ENCODE measurements at regions not wholly inside any gene's neighbourhood (a gene's known extent, or its start where the extent isn't known, plus 50 kb on each side); places are given as distances from the start of the nearest gene placed in this dataset.

DNA sequence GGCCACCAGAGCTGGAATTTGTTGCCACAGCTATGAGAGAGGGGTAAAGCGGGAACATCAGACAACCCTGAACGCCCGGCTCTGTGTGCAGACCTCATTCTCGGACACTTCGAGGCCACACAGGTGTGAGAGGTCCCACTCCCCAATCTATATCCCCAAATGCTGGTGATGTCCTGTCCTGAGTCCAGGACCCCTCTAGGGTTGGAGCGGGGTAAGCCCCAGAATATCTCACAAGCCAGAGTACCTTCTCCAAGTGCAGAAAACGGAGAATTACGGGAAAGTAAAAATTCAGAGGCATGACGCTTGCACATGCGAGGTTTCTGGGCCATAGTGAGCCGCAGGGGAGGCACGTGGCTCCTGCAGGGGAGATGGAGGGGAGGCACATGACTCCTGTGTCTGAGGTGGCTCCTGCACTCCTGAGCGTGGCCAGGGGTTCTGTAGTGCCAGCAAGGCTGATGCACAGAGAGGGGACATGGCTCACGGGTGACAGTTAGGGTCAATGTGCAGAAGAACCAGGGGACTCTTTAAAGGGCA lies 248.0 kb downstream of the RBFOX3 start:
- Mint-ChIP-seq H3K9me3 (no peaks in the 10 kb centered on the region), H3K27me3 (peaks cover 14% of the 10 kb centered on the region), H3K4me3 (no peak overlapping the region), H3K27ac (no peak overlapping the region), H3K36me3 (ENCODE audit: low read depth) (no peaks in the 10 kb centered on the region), H3K4me1 (ENCODE audit: low read depth) (no peaks in the 10 kb centered on the region)

DNA sequence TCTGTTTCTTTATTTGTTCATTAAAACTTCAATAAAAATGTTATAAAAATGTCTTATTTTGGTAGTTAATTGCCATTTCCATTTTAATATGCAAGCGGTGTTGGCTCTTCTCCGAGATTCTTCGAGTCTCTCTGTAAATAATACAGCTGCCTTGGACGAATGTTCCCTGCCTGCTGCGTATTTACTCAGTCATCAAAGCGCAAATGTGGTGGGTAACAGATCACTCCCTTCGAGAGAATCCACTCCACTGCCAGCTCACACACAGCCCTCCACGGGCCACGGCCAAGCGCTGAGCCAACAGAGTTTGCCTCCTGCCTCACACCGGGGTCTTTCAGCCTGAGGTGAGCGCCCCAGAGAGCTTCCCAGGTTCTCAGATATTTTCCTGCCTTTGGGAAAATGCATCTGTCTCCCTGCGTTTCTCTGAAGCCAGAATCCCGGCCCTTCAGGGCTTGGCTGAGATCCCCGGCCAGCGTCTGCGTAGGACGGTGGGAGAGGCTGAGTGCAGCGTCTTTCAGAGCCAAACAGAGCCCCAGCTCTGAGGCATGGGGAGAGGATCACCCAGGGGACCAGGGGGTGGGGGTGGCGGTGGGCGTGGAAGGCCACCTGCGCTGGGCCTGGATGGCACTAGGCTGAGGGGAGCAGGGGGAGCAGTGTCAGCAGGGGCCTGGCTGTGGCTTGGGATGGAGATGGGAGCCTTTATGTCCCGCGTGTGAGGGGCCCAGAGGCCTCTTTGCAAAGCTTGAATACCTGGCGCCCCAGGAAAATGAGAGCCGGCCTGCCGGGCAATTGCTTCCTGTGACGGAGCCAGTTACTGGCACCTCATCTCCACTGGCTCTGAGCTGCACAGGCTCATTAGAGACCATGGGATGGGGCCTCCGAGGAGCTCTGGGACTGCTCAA lies 248.7 kb downstream of the RBFOX3 start:
- Mint-ChIP-seq H3K27me3 (peaks cover 11% of the 10 kb centered on the region), H3K4me1 (ENCODE audit: low read depth) (no peaks in the 10 kb centered on the region)

DNA sequence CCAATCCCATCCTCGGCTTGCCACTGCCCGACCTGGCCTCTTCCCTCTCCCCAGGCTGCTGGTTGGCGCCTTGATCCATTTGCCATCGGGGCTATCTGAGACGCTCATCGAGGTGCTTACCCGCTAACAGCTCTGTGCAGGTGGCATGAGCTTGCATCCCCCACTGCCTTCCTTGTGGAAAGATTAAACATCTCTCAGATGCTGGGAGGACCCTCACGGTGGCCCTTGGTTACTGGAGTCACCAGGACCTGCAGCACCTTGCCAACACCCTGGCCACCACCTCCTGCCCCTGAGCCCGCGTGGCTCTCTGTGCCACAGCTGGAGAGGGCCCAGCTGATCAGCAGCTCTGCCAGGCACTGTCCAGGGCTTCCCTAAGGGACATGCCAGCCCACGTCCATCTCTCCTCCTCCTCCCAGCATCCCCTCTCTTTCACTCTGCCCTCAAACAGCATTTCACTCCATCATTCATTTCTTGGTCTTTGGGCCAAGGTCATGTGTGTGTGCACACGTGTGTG lies 249.6 kb downstream of the RBFOX3 start:
- no peak overlapping the region for H3K4me3 Mint-ChIP-seq
- H3K4me1 Mint-ChIP-seq (ENCODE audit: low read depth) = no peaks in the 10 kb centered on the region
- H3K9me3 Mint-ChIP-seq = no peaks in the 10 kb centered on the region
- H3K27me3 Mint-ChIP-seq = peaks cover 14% of the 10 kb centered on the region
- H3K27ac Mint-ChIP-seq = no peak overlapping the region
- H3K36me3 Mint-ChIP-seq (ENCODE audit: low read depth) = no peaks in the 10 kb centered on the region

More for the DNA sequence above, 248.7 kb downstream of the RBFOX3 start:
- Mint-ChIP-seq H3K4me3 (no peak overlapping the region), H3K27ac (no peak overlapping the region), H3K9me3 (no peaks in the 10 kb centered on the region), H3K36me3 (ENCODE audit: low read depth) (no peaks in the 10 kb centered on the region)

DNA sequence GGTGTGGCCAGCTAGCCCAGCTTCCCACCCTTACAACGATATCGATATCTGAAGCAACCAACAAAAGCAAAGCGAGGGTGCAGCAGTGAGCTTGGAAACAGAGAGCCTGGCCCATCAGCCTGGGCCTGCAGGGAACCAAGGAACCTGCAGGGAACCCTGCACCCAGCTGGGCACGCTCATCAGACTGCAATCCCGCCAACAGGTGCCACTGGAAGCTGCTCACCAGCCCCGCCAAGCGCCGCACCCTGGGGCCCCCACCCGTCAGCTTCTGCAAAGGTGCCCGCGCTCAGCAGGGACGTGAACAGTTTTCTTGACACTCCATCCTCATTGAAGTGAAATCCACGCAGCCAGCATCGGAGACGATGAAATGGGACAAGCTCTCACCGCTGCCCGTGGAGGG lies 250.7 kb downstream of the RBFOX3 start:
- no peak overlapping the region for H3K27ac Mint-ChIP-seq
- H3K4me3 Mint-ChIP-seq = no peak overlapping the region
- H3K36me3 Mint-ChIP-seq (ENCODE audit: low read depth) = no peaks in the 10 kb centered on the region
- no peaks in the 10 kb centered on the region for H3K4me1 Mint-ChIP-seq (ENCODE audit: low read depth)
- no peaks in the 10 kb centered on the region for H3K9me3 Mint-ChIP-seq
- peaks cover 19% of the 10 kb centered on the region for H3K27me3 Mint-ChIP-seq

DNA sequence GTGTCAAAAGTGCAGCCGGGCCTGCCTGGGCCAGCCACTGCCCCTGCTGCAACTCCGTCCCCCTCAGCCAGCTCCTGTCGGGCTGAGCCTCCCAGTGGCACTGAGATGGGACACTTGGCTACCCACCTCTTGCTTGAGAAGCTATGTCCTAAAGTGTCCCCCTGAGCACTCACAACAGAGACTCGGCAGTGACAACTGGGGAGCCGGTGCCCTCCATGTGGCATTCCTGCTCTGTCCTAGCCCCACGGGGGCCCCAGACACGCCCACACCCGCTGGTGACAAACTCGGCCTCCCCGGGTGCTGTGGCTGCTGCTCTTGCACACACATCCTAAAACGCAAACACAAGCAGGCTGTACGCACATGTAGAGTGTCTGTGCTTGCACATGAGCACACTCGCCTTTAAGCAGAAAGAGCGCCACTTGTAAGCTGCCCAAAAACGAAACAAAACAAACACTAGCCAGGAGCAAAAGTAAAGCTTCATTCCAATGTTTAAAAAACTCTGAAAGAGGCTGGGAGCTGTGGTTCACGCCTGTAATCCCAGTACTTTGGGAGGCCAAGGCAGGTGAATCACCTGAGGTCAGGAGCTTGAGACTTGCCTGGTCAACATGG lies 253.9 kb downstream of the RBFOX3 start:
- Mint-ChIP-seq H3K27ac (no peak overlapping the region), H3K4me1 (ENCODE audit: low read depth) (no peaks in the 10 kb centered on the region), H3K36me3 (ENCODE audit: low read depth) (no peaks in the 10 kb centered on the region), H3K27me3 (peaks cover 23% of the 10 kb centered on the region), H3K4me3 (no peak overlapping the region), H3K9me3 (peaks cover 5% of the 10 kb centered on the region)

DNA sequence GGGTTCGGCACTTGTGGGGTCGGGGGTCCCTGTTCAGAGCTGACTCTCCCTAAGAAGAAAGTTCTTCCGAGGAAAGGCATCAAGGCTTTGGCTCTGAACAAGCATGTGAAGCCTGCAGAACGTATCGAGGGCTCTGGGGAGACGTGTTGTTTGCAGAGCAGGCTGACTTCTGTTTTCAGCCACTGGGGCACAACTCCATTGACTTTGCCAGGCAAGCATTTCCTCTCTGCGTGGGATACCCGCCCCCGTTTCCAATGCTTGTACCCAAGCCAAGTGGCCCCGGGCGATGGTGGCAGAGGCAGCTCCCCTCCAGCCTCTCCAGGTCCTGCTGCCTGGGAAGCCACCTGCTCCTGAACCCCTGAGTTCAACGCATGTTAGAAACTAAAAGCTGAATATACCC lies 255.7 kb downstream of the RBFOX3 start:
- H3K9me3 Mint-ChIP-seq = peaks cover 9% of the 10 kb centered on the region
- H3K27ac Mint-ChIP-seq = no peak overlapping the region
- peaks cover 31% of the 10 kb centered on the region for H3K27me3 Mint-ChIP-seq
- H3K4me3 Mint-ChIP-seq = no peak overlapping the region
- no peaks in the 10 kb centered on the region for H3K4me1 Mint-ChIP-seq (ENCODE audit: low read depth)
- H3K36me3 Mint-ChIP-seq (ENCODE audit: low read depth) = no peaks in the 10 kb centered on the region

DNA sequence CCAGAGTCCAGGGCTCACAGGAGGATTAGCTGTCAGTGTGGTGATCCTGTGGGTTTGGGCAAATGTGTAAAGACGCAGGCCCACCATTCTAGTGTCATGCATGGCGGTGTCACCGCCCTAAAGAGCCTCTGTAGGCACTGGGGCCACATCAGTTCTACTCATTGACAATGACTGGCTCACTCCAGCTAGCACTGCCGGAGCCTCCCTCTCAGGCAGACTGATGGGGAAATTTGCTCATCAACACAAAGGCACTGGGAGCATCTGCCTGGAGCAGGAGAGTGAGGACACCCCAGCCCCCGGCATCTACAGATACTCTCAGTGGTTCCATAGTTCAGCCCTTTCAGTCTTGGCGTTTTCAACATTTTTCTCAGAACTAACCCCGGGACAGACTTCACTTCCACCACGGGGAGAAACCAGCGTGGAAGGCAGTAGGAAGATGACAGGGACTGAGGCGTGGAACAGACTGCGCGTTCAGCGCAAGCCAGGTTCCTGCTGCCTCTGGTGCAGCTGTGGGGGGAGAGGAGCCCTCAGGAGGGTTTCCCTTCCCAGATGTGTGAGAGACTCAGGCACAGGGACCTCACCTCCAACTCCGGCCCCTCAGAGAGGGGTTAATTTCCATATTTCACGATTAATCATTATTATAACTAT lies 256.6 kb downstream of the RBFOX3 start:
- Mint-ChIP-seq H3K27me3 (peaks cover 32% of the 10 kb centered on the region), H3K36me3 (ENCODE audit: low read depth) (no peaks in the 10 kb centered on the region), H3K27ac (no peak overlapping the region)

DNA sequence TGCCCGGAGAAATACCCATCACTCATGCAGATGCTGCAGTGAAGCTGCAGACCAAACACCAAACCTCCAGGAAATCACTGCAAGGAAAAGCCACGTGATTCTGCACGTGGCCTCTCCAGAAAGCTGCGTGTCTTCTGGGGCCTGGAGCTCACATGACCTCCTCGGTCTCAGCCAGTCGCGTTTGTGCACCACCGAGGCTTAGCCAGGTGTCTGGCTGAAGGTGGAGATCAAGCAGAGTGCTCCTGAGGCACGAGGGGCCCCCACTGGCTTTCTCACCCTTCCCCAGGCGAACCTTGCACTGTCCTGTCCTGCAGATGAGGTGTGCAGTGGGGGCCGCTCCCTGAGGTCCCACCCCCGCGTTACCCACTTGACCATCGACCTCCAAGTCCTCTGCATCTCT lies 257.3 kb downstream of the RBFOX3 start:
- Mint-ChIP-seq H3K27ac (no peak overlapping the region), H3K4me3 (no peak overlapping the region), H3K9me3 (peaks cover 9% of the 10 kb centered on the region), H3K36me3 (ENCODE audit: low read depth) (no peaks in the 10 kb centered on the region), H3K27me3 (peaks cover 37% of the 10 kb centered on the region), H3K4me1 (ENCODE audit: low read depth) (no peaks in the 10 kb centered on the region)

More for the DNA sequence above, 256.6 kb downstream of the RBFOX3 start:
- Mint-ChIP-seq H3K4me1 (ENCODE audit: low read depth) (no peaks in the 10 kb centered on the region), H3K4me3 (no peak overlapping the region), H3K9me3 (peaks cover 9% of the 10 kb centered on the region)

DNA sequence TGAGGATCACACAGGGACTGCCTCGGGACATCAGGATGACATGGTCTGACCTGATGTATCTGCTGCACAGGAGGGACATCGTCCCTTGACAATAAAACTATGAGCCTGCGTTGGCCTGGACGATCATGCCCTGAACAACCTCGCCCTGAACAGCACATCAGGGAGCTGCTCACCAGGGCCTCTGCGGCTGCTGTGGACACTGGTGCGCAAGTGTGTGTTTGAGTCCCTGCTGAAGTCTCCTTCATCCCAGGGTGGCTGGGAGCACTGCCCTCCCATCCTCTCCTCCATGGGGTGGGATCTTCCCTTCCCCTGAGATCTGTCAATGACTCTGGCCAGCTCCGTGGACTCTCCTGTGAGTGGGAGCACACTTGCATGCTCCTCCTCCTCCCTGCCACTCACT lies 257.8 kb downstream of the RBFOX3 start:
- Mint-ChIP-seq H3K9me3 (peaks cover 9% of the 10 kb centered on the region), H3K36me3 (ENCODE audit: low read depth) (no peaks in the 10 kb centered on the region), H3K4me3 (no peak overlapping the region), H3K27ac (no peak overlapping the region), H3K4me1 (ENCODE audit: low read depth) (no peaks in the 10 kb centered on the region), H3K27me3 (peaks cover 35% of the 10 kb centered on the region)

DNA sequence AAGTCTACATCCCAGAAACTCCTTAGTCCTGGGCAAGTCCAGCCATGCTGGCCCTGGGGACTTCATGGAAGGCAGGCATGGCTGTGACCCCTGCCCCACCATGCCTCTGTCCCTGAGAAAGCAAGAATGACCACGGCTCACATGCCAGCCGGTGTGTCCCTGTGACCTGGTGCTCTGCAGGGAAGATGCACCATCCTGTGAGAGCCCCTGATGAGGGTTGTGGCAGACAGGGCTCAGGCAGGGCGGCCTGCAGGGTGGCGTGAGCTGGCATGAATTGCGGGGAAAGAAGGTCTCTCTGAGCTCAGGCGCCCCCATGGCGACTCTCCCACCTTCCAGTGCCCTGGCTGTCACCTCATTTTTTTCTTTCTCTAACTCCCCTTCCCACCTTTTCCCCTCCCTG lies 260.3 kb downstream of the RBFOX3 start:
- Mint-ChIP-seq H3K9me3 (peaks cover 9% of the 10 kb centered on the region), H3K27ac (no peak overlapping the region), H3K4me1 (ENCODE audit: low read depth) (no peaks in the 10 kb centered on the region), H3K36me3 (ENCODE audit: low read depth) (no peaks in the 10 kb centered on the region), H3K4me3 (no peak overlapping the region), H3K27me3 (peaks cover 38% of the 10 kb centered on the region)

DNA sequence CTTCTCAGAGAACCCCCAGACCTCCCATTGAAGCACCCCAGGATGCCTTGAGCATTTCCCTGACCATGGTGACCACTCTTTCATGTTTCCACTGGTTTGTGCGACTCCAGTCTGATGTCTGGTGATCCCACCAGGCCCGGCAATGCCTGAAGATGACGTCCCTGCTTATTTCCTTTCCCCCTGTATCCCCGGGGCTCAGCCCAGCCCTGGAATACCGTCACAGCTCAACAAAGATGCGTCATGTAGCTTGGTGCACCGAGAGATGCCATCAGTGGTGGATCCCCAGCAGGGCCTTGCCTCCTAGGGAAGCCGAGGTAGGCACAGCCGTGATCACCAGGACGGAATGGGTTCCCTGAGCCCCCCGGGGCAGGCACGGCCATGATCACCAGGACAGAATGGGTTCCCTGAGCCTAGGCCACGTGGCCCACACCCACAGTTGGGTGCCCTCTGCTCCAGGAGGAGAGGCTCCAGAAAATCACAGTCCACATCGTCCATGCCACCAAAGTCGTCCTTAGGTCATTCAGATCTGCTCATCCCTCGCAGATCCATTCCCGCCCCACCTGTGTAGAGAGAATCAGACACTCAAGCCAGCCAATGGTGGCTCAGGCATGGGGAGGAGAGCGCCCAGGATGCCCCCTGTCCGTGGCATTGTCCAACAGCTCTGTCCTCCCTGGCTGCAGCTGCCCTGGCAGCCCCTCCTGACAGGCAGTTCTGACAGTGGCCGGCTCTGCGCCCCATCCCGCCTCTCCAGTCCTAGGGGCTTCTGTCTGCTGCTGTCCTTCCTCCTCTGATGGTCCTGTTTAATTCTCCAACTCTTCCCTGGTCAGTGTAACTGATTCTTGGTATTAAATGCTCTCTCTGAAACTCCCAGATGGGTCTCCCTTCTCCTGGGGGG lies 261.1 kb downstream of the RBFOX3 start:
- peaks cover 42% of the 10 kb centered on the region for H3K27me3 Mint-ChIP-seq
- peaks cover 9% of the 10 kb centered on the region for H3K9me3 Mint-ChIP-seq
- H3K4me1 Mint-ChIP-seq (ENCODE audit: low read depth) = no peaks in the 10 kb centered on the region
- H3K4me3 Mint-ChIP-seq = no peak overlapping the region
- no peak overlapping the region for H3K27ac Mint-ChIP-seq
- no peaks in the 10 kb centered on the region for H3K36me3 Mint-ChIP-seq (ENCODE audit: low read depth)

DNA sequence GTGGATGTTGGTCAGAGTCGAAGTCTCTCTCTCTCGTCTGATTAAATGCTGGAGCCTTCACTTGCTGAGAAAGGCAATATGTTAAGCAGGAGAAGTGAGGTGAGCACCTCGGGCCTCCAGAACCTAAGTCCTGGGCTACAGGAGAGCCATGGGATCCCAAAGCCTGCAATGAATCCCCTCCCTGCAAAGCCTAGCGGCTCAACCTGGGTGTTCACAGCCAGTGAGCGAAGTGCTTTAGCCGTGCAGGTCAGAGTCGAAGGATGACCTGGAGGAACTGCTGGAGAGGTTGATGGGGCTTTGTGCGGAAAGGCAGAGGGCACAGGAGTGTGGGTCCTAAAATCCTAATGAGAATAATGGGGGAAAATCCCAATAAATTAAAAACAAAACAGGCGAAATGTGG lies 267.8 kb downstream of the ENGASE start:
- H3K27me3 Mint-ChIP-seq = peaks cover 25% of the 10 kb centered on the region
- H3K4me1 Mint-ChIP-seq (ENCODE audit: low read depth) = peaks cover 7% of the 10 kb centered on the region
- H3K9me3 Mint-ChIP-seq = no peaks in the 10 kb centered on the region
- H3K27ac Mint-ChIP-seq = no peak overlapping the region
- H3K36me3 Mint-ChIP-seq (ENCODE audit: low read depth) = no peaks in the 10 kb centered on the region
- no peak overlapping the region for H3K4me3 Mint-ChIP-seq

DNA sequence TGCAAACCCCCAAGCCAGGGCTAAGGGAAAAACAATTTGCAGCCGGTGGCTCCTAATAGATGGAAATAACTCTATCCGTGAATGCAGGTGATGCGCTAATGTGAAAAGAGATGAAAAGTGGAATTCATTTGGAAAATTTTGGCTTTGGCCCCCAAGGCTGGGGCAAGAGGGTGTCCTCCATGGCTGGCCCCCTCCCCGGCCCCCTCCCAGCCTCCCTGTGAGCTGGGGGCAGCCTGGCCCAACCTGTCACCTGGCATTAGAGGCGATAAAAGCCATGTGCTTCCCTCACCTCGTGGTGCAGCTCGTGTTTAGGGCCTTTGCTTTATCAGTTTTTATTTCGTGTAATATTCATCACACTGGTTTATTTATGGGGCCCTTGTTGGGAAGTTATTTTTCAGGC lies 267.2 kb downstream of the ENGASE start:
- Mint-ChIP-seq H3K9me3 (no peaks in the 10 kb centered on the region), H3K36me3 (ENCODE audit: low read depth) (no peaks in the 10 kb centered on the region), H3K27ac (no peak overlapping the region), H3K4me1 (ENCODE audit: low read depth) (peaks cover 7% of the 10 kb centered on the region), H3K27me3 (peaks cover 25% of the 10 kb centered on the region), H3K4me3 (no peak overlapping the region)

DNA sequence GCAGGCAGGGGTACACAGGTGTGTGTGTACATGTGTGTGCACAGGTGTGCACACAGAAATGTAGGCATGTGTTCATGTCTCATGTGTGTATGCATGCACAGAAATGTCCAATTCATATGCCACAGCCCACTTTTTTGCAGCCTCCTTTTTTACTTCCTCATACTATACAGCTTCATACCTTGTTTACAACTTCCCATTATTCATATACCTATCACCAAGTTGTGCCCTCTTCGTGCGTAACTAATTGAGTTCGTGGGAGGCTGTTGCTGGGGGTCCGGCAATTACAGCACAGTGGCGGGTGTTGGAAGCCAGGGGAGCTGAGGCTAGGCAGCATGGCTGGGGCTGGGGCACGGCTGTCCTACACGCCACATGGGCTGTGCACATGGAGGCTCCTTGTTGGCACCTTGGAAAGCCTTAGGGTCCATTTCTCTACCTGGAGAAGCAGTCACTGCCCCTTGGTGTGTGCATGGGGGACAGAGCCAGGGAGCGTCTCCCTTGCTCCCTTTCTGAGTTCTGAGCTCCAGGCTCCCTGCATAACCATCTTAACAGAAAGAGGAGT lies 266.7 kb downstream of the ENGASE start:
- Mint-ChIP-seq H3K36me3 (ENCODE audit: low read depth) (no peaks in the 10 kb centered on the region), H3K4me1 (ENCODE audit: low read depth) (peaks cover 7% of the 10 kb centered on the region), H3K27me3 (peaks cover 23% of the 10 kb centered on the region), H3K27ac (peak overlapping the region; percentile 10), H3K9me3 (no peaks in the 10 kb centered on the region), H3K4me3 (peak overlapping the region; percentile 57)
